Dedifferentiated amniotic fluid mesenchymal stem cell (primary cell): ENCODE measurements at regions not wholly inside any gene's neighbourhood (a gene's known extent, or its start where the extent isn't known, plus 50 kb on each side); places are given as distances from the start of the nearest gene placed in this dataset.

Experiments used
- DNase-seq: peaks from one replicate; pipeline ENCODE4 v3.0.0-alpha.2; 2016; ENCODE audit errors: extremely low spot score

GRCh38 chr6:105587349-105588122, 184.7 kb upstream of the PREP start:
- peak; percentile 59 for DNase-seq

- no peak for DNase-seq
Measured at GRCh38 chr6:105578179-105578707, 175.4 kb upstream of the PREP start.

- DNase-seq = no peak
Measured at GRCh38 chr6:105573556-105573955, 170.7 kb upstream of the PREP start.

- DNase-seq = no peak
Measured at GRCh38 chr6:105573138-105573537, 170.3 kb upstream of the PREP start.

GRCh38 chr6:105570416-105570815, 167.5 kb upstream of the PREP start:
- no peak for DNase-seq

- DNase-seq = no peak
Measured at GRCh38 chr6:105569706-105570105, 166.8 kb upstream of the PREP start.

- DNase-seq = no peak
Measured at GRCh38 chr6:105568751-105569150, 165.9 kb upstream of the PREP start.

- no peak for DNase-seq
Measured at GRCh38 chr6:105568142-105568541, 165.3 kb upstream of the PREP start.

GRCh38 chr6:105567140-105567539, 164.3 kb upstream of the PREP start:
- no peak for DNase-seq

GRCh38 chr6:105566503-105566902, 163.6 kb upstream of the PREP start:
- DNase-seq = no peak

GRCh38 chr6:105564121-105564902, 161.4 kb upstream of the PREP start:
- no peak for DNase-seq

GRCh38 chr6:105562027-105562426, 159.1 kb upstream of the PREP start:
- no peak for DNase-seq

GRCh38 chr6:105561486-105561885, 158.6 kb upstream of the PREP start:
- DNase-seq = no peak

GRCh38 chr6:105560611-105561066, 157.8 kb upstream of the PREP start:
- DNase-seq = no peak

- DNase-seq = no peak
Measured at GRCh38 chr6:105557291-105557690, 154.4 kb upstream of the PREP start.

- DNase-seq = no peak
Measured at GRCh38 chr6:105553171-105553570, 150.3 kb upstream of the PREP start.

GRCh38 chr6:105550955-105551620, 148.2 kb upstream of the PREP start:
- DNase-seq = no peak

- DNase-seq = no peak
Measured at GRCh38 chr6:105546754-105547153, 143.9 kb upstream of the PREP start.

GRCh38 chr6:105545947-105546731, 143.3 kb upstream of the PREP start:
- peak; percentile 67 for DNase-seq

- DNase-seq = no peak
Measured at GRCh38 chr6:105545228-105545920, 142.5 kb upstream of the PREP start.

- DNase-seq = no peak
Measured at GRCh38 chr6:105539911-105540310, 137.0 kb upstream of the PREP start.
